ENCODE measurements at regions not wholly inside any gene's neighbourhood (a gene's known extent, or its start where the extent isn't known, plus 50 kb on each side); places are given as distances from the start of the nearest gene placed in this dataset.

DNA sequence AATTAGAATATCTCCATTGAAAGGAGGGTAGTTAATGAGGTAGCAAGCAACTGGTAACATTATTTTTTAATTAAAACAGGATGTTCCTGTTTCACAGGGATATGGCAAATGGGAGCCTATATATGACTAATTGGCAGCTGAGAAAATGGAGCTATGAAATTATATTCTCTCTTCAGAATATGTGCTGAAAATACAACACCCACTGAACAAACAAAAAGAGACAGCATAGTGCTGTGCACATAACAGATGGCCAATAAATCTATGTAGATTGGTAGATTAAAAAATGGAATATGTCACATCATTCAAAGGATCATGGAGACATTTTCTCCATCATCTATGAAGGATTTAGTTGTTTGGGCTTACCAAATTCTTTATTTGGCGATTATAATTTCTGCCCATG is 362.0 kb downstream of the GPR37 start:
- DNase-seq (ENCODE audit: low read depth), result no peak
- TF ChIP-seq, protein P1, sequence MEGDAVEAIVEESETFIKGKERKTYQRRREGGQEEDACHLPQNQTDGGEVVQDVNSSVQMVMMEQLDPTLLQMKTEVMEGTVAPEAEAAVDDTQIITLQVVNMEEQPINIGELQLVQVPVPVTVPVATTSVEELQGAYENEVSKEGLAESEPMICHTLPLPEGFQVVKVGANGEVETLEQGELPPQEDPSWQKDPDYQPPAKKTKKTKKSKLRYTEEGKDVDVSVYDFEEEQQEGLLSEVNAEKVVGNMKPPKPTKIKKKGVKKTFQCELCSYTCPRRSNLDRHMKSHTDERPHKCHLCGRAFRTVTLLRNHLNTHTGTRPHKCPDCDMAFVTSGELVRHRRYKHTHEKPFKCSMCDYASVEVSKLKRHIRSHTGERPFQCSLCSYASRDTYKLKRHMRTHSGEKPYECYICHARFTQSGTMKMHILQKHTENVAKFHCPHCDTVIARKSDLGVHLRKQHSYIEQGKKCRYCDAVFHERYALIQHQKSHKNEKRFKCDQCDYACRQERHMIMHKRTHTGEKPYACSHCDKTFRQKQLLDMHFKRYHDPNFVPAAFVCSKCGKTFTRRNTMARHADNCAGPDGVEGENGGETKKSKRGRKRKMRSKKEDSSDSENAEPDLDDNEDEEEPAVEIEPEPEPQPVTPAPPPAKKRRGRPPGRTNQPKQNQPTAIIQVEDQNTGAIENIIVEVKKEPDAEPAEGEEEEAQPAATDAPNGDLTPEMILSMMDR (conservative IDR thresholded peaks at IDR 0.05; ENCODE audit: low read depth, low read length), result no peak
- H3K4me3 ChIP-seq (ENCODE audit: low read depth, low read length), result no peak overlapping the region

DNA sequence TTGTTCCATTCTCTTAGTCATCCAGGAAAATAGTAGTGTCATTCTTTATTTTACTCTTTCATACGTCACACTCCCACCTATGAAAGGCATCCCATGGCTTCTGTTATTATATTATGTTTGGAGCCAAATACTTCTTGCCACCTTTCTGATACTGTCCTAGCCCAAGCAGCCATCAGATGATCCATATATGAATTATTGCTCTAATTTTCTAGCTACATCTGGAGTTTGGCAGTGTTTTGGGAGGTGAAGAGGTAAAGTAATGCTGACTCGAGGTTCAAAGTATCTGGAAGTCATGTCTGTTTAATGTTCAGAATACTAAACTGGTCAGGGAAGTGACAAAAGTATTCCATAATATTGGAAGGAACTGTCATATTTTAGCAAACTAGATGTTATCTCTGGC is 362.5 kb downstream of the GPR37 start:
- no peak for DNase-seq (ENCODE audit: low read depth)
- TF ChIP-seq, protein P1 (conservative IDR thresholded peaks at IDR 0.05; ENCODE audit: low read depth, low read length), result no peak

DNA sequence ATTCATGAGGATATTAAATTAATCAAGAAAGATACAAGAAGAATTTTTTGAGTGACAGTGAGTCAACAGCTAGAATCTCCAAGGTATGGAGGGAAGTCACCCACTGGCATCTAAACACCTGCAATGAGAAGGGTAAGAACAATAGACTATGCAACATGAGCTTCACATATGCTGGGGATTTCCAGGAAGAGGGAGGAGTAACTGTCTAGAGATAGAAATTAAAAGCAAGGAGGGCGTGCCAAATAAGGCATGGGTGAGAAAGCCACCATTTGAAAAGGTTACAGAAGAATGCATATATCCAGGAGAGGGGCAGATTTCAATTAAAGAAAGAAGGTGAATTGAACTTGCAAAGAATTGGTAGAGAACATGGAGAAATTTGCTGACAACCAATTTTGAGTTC is 365.7 kb downstream of the GPR37 start:
- DNase-seq (ENCODE audit: low read depth), result no peak
- no peak overlapping the region for H3K4me3 ChIP-seq (ENCODE audit: low read depth, low read length)
- TF ChIP-seq, protein P1 (conservative IDR thresholded peaks at IDR 0.05; ENCODE audit: low read depth, low read length), result no peak

More for the DNA sequence above, 362.5 kb downstream of the GPR37 start:
- no peak overlapping the region for H3K4me3 ChIP-seq (ENCODE audit: low read depth, low read length)

DNA sequence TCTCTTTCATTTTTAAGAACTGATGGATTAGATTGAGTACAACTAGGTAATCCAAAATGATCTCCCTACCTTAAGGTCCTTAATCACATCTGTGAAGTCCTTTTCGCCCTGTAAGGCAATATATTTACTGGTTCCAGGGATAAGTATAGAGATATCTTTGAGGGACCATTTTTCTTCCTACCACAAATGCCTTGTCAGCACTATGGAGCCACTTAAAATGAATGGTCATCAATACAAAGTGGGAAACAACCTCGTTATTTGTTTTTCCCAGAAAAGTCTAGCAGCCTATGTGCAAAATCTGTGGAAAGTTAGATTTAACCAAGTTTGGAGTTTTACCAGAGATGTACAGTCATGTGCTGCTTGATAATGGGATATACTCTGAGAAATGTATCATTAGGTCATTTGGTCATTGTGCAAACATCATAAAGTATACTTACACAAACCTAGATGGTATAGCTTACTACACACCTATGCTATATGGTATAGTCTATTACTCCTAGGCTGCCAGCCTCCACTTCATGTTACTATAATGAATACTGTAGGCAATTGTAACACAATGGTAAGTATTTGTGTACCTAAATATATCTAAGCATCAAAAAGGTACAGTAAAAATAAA is 366.2 kb upstream of the TMEM229A start:
- TF ChIP-seq, protein P1 (conservative IDR thresholded peaks at IDR 0.05; ENCODE audit: low read depth, low read length), result no peak
- H3K4me3 ChIP-seq (ENCODE audit: low read depth, low read length), result no peak overlapping the region
- DNase-seq (ENCODE audit: low read depth), result no peak

DNA sequence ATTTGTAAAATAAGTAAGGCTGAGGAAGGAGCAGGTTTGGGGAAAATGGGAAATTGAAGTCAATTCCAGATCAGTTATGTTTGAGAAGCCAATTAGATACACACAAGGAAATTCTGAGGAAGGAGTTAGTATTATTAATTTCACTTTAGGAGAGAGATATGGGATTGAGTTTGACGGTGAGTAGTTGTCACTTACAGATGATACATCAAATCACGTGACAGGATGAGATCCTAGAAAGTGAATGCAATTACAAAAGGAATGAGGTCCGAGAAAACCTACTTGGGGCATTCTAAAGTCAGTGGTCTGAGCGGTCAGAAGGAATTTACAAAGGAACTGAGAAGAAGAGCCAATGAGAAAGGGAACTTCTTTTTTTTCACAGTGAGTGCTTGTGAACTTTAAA is 364.3 kb upstream of the TMEM229A start:
- TF ChIP-seq, protein P1 (conservative IDR thresholded peaks at IDR 0.05; ENCODE audit: low read depth, low read length), result no peak
- no peak for DNase-seq (ENCODE audit: low read depth)
- no peak overlapping the region for H3K4me3 ChIP-seq (ENCODE audit: low read depth, low read length)

DNA sequence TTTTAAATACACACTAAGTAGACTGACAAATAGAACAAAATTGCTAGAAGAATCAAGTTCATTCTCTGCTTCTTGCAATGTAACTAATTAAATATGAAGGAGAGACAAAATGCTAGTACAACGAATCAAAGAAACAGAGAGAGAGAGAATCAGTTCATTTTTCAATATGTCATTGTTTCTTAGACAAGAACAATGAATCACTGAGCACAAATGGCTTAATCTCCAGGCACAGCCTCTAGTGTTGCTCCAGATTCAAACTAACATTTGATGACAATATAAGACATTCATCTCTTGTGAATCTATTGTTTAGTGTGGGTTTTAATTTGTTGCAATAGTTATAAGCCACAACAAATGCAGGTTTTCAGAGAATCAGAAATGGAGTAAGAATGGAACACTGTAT is 357.4 kb upstream of the TMEM229A start:
- no peak overlapping the region for H3K4me3 ChIP-seq (ENCODE audit: low read depth, low read length)
- DNase-seq (ENCODE audit: low read depth), result no peak
- TF ChIP-seq, protein P1 (conservative IDR thresholded peaks at IDR 0.05; ENCODE audit: low read depth, low read length), result no peak

DNA sequence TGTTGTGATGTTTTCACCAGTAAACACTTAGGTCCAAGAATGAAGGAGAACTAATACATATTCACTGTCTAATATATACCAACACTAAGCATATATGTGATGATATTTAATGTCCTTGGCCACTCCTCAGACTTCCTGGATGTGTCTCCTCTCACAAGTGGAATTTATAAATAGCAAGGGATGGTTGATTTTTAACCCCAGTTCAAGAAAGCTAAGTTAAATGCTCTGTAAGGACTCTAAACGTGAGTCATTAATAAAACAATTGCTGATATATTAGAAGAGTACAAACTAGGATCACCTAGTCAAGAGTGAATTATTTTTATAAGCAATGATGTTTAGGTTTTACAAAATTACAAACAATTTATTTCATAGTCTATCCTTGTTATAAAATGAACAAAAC is 355.9 kb upstream of the TMEM229A start:
- no peak for DNase-seq (ENCODE audit: low read depth)
- TF ChIP-seq, protein P1 (conservative IDR thresholded peaks at IDR 0.05; ENCODE audit: low read depth, low read length), result no peak
- H3K4me3 ChIP-seq (ENCODE audit: low read depth, low read length), result no peak overlapping the region
